ENCODE measurements at regions not wholly inside any gene's neighbourhood (a gene's known extent, or its start where the extent isn't known, plus 50 kb on each side); places are given as distances from the start of the nearest gene placed in this dataset.

DNA sequence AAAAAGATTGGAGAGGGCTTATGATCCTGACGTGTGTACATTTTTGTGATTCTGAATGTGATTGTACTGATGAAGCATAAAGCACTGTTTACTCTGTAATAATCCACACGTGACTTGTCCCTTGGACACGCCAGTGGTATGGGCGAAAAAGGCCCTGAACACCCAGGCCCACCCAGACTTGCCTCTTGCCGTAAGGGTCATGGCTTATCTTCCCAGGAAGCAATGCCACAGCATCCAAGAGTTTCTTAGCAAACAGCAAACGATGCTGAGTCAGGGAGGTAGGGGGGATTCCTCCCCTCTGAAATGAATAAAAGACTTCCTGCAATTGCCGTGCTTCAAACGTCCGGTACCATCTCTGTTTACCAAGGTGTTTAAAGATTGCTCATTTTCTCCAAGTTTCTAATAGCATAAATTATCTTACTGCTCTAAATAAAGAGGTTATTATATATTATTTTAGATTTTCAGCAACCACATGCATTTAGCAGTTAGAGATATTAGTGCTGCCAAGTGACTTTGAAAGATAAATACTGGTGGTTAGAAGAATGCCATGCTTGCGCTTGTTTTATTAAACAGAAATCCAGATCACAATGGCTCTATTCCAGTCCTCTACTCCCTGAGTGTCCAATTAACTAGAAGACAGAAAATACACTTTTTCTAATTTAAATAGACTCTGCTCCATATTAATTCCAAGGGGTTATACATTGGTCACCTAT lies 212.8 kb upstream of the CST7 start:
- Histone ChIP-seq H3K9me3 (ENCODE audit: low read length) (no peaks in the 10 kb centered on the region), H3K36me3 (ENCODE audit: insufficient read depth, low read length) (no peaks in the 10 kb centered on the region), H3K4me1 (ENCODE audit: insufficient read depth, low read length) (peaks cover 6% of the 10 kb centered on the region), H3K4me3 (ENCODE audit: low read length) (no peak overlapping the region), H3K27ac (ENCODE audit: low read depth, low read length) (no peak overlapping the region), H3K27me3 (ENCODE audit: insufficient read depth, low read length, poor library complexity, severe bottlenecking) (no peaks in the 10 kb centered on the region)
- POLR2A ChIA-PET = no interaction called here
- H3K4me1 Mint-ChIP-seq = peaks cover 14 to 21% (median 18%) of the 10 kb centered on the region in 3 donors
- peak overlapping the region in 1 of 8 donors; percentile 32 for H3K27ac Mint-ChIP-seq
- no peaks in the 10 kb centered on the region for H3K27me3 Mint-ChIP-seq
- H3K9me3 Mint-ChIP-seq = no peaks in the 10 kb centered on the region
- CTCF ChIA-PET = no interaction called here
- DNase-seq = no peak
- H3K36me3 Mint-ChIP-seq = no peaks in the 10 kb centered on the region
- H3K4me3 Mint-ChIP-seq = no peak overlapping the region

DNA sequence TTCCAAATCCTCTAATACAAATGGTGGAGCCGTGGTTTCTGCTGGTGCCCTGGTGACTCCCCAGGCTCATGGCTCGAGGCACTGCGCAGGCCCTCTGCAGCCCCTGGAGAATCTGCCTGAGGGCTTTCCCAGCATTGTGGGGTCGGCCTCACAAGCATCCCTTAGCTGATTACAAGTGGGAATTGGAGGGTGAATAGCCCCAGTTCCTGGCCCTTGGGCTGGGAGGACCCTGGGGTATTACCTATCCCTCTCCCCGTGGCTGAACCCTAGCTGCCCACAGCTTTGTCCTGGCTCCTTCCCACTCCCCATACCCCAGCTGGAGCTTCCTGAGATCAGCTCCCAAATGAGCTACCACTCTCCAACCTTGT lies 212.2 kb upstream of the CST7 start:
- H3K4me1 Mint-ChIP-seq = peaks cover 14 to 21% (median 18%) of the 10 kb centered on the region in 3 donors
- Histone ChIP-seq H3K27me3 (ENCODE audit: insufficient read depth, low read length, poor library complexity, severe bottlenecking) (no peaks in the 10 kb centered on the region), H3K4me3 (ENCODE audit: low read length) (no peak overlapping the region), H3K4me1 (ENCODE audit: insufficient read depth, low read length) (peaks cover 6% of the 10 kb centered on the region), H3K36me3 (ENCODE audit: insufficient read depth, low read length) (no peaks in the 10 kb centered on the region), H3K27ac (ENCODE audit: low read depth, low read length) (no peak overlapping the region), H3K9me3 (ENCODE audit: low read length) (no peaks in the 10 kb centered on the region)
- ChIA-PET POLR2A (no interaction called here), CTCF (no interaction called here)
- no peak for DNase-seq
- H3K36me3 Mint-ChIP-seq = no peaks in the 10 kb centered on the region
- H3K9me3 Mint-ChIP-seq = no peaks in the 10 kb centered on the region
- H3K27me3 Mint-ChIP-seq = no peaks in the 10 kb centered on the region
- no peak overlapping the region for H3K4me3 Mint-ChIP-seq
- no peak overlapping the region for H3K27ac Mint-ChIP-seq

DNA sequence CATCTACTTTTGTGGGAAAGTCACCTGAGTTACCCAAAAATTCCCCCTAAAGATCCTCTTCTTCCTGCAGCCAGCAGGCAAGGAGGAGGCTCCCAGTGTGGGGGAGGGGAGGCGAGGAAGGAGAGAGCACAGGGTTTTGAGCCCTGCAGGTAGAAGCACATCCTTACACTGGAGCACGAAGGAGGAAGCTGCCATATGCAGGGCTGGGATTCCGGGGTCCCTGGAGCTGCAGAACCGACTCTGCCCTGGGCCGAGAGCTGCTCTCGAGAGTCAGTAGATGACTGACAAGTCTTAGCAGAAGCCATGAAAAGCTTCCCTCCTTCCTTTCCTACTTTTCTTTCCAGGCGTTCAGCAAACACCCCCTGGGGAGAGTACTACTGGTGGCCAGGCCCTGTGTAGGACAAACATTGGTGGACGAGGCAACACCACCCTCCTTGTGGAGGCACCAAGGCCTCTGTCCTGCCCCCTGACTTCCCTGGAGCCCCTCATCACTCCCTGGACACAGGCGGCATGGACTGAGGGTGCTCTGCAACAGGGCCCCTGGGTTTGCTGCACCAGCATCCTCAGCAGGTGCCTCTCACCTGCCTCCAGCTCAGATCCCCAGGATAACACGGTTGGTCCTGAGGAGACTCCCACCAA lies 211.7 kb upstream of the CST7 start:
- DNase-seq = no peak
- CTCF ChIA-PET = no interaction called here

DNA sequence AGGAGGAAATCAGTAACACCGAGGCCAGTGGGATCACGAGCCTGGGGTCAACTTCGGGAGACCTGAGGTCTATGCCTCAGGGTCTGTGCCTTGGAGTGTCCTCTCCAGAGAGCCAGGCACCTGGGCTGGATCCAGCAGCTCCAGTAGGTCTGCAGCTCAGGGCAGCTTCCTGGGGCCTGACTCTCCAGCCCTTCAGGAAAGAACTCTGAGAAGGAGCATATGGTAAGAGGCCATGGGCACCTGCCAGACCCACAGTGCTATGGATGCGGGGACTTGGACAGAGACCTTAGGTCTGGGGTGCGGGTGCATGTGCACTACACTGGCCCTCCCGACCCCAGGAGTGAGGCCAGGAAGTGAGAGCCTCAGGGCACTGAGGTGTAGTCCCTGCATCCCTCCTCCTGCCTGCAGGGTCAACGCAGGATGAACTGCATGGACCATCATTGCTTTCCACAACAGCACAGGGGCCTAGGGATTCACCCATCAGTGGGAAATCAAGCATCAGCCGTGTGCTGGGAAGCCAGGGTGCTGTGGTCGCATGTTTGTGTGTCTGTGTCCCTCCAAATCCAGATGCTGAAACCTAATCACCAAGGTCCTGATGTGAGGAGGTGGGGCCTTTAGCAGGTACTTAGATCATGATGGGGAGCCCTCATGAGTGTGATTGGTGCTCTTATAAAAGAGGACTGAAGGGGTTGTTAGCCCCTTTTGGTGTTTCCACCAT lies 210.9 kb upstream of the CST7 start:
- Histone ChIP-seq H3K27ac (ENCODE audit: low read depth, low read length) (no peak overlapping the region), H3K4me1 (ENCODE audit: insufficient read depth, low read length) (peaks cover 6% of the 10 kb centered on the region), H3K4me3 (ENCODE audit: low read length) (no peak overlapping the region), H3K36me3 (ENCODE audit: insufficient read depth, low read length) (no peaks in the 10 kb centered on the region), H3K9me3 (ENCODE audit: low read length) (no peaks in the 10 kb centered on the region), H3K27me3 (ENCODE audit: insufficient read depth, low read length, poor library complexity, severe bottlenecking) (no peaks in the 10 kb centered on the region)
- Mint-ChIP-seq H3K9me3 (no peaks in the 10 kb centered on the region), H3K27ac (peak overlapping the region in 1 of 8 donors; percentile 96), H3K36me3 (no peaks in the 10 kb centered on the region), H3K4me3 (no peak overlapping the region), H3K27me3 (no peaks in the 10 kb centered on the region), H3K4me1 (peaks cover 14 to 21% (median 18%) of the 10 kb centered on the region in 3 donors)
- ChIA-PET CTCF (no interaction called here), POLR2A (no interaction called here)
- DNase-seq = no peak

More for the DNA sequence above, 211.7 kb upstream of the CST7 start:
- Mint-ChIP-seq H3K27me3 (no peaks in the 10 kb centered on the region), H3K4me1 (peaks cover 14 to 21% (median 18%) of the 10 kb centered on the region in 3 donors), H3K36me3 (no peaks in the 10 kb centered on the region), H3K27ac (no peak overlapping the region), H3K4me3 (no peak overlapping the region), H3K9me3 (no peaks in the 10 kb centered on the region)
- POLR2A ChIA-PET = no interaction called here
- H3K27me3 ChIP-seq (ENCODE audit: insufficient read depth, low read length, poor library complexity, severe bottlenecking) = no peaks in the 10 kb centered on the region
- no peak overlapping the region for H3K4me3 ChIP-seq (ENCODE audit: low read length)
- no peak overlapping the region for H3K27ac ChIP-seq (ENCODE audit: low read depth, low read length)
- H3K36me3 ChIP-seq (ENCODE audit: insufficient read depth, low read length) = no peaks in the 10 kb centered on the region
- H3K4me1 ChIP-seq (ENCODE audit: insufficient read depth, low read length) = peaks cover 6% of the 10 kb centered on the region
- H3K9me3 ChIP-seq (ENCODE audit: low read length) = no peaks in the 10 kb centered on the region

DNA sequence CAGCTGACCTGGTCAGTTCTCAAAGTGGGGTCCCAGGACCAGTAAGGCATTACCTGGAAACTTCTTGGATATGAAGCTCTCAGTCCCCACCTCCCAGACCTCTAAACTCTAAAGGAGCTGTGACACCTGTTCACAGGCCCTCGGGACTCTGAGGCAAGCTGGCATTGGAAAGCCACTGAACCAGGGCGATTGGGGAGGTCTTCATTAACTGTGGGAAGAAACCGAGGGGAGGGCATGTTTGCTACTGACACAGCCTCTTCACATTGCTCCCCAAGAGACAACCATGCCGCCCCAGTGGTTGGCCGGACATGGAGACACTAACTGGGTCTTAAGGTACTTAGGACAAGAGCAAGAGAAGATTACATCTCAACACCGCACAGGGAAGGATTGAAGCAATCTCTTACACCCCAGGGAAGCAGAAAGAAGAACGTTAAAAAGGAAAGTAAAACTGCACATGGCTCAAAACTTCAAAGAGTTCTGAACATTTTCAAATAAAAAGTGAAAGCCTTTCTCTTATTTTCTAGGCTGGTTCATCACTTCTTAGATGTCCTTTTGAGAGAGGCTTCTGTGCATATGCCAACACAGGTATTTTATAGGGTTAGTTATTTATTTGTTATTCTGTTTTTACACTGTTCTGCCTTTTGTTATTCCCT lies 210.0 kb upstream of the CST7 start:
- Histone ChIP-seq H3K27ac (ENCODE audit: low read depth, low read length) (no peak overlapping the region), H3K36me3 (ENCODE audit: insufficient read depth, low read length) (no peaks in the 10 kb centered on the region), H3K4me1 (ENCODE audit: insufficient read depth, low read length) (peaks cover 6% of the 10 kb centered on the region), H3K27me3 (ENCODE audit: insufficient read depth, low read length, poor library complexity, severe bottlenecking) (no peaks in the 10 kb centered on the region), H3K4me3 (ENCODE audit: low read length) (no peak overlapping the region), H3K9me3 (ENCODE audit: low read length) (no peaks in the 10 kb centered on the region)
- ChIA-PET POLR2A (no interaction called here), CTCF (no interaction called here)
- peak overlapping the region in 6 of 7 donors; percentile 23 to 91 (median 66) for H3K4me3 Mint-ChIP-seq
- H3K27me3 Mint-ChIP-seq = peaks cover 0 to 2% of the 10 kb centered on the region in 2 donors
- H3K36me3 Mint-ChIP-seq = no peaks in the 10 kb centered on the region
- peak overlapping the region in 7 of 8 donors; percentile 22 to 96 (median 71) for H3K27ac Mint-ChIP-seq
- H3K4me1 Mint-ChIP-seq = peaks cover 14 to 21% (median 18%) of the 10 kb centered on the region in 3 donors
- no peaks in the 10 kb centered on the region for H3K9me3 Mint-ChIP-seq
- peak in 1 of 5 donors; percentile 5 for DNase-seq

DNA sequence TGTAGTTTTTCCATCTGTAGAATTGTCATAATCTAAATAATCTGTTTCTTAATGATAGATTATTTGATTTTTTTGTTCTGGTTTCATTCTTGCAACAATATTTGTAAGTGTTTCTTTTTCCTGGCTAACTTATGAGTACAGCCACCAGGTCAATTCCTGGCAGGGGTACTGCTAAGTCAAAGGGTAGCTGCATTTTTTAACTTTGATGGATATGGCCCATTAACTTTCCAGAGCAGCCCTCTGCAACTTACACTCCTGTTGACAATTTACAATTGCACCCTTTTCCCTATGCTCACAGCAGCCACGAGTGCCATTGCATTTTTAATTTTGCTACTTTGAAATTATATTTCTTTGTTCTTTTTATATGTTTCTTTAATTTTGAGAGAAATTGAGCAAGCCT lies 209.3 kb upstream of the CST7 start:
- Mint-ChIP-seq H3K27me3 (peaks cover 0 to 3% of the 10 kb centered on the region in 2 donors), H3K4me3 (peak overlapping the region in 3 of 7 donors; percentile 64 to 71 (median 68)), H3K36me3 (no peaks in the 10 kb centered on the region), H3K4me1 (peaks cover 14 to 21% (median 18%) of the 10 kb centered on the region in 3 donors), H3K27ac (peak overlapping the region in 4 of 8 donors; percentile 44 to 90 (median 64)), H3K9me3 (no peaks in the 10 kb centered on the region)
- H3K4me3 ChIP-seq (ENCODE audit: low read length) = no peak overlapping the region
- no peaks in the 10 kb centered on the region for H3K9me3 ChIP-seq (ENCODE audit: low read length)
- H3K4me1 ChIP-seq (ENCODE audit: insufficient read depth, low read length) = peaks cover 6% of the 10 kb centered on the region
- POLR2A ChIA-PET = no interaction called here
- H3K27ac ChIP-seq (ENCODE audit: low read depth, low read length) = no peak overlapping the region
- H3K27me3 ChIP-seq (ENCODE audit: insufficient read depth, low read length, poor library complexity, severe bottlenecking) = no peaks in the 10 kb centered on the region
- CTCF ChIA-PET = no interaction called here
- H3K36me3 ChIP-seq (ENCODE audit: insufficient read depth, low read length) = no peaks in the 10 kb centered on the region
- no peak for DNase-seq

DNA sequence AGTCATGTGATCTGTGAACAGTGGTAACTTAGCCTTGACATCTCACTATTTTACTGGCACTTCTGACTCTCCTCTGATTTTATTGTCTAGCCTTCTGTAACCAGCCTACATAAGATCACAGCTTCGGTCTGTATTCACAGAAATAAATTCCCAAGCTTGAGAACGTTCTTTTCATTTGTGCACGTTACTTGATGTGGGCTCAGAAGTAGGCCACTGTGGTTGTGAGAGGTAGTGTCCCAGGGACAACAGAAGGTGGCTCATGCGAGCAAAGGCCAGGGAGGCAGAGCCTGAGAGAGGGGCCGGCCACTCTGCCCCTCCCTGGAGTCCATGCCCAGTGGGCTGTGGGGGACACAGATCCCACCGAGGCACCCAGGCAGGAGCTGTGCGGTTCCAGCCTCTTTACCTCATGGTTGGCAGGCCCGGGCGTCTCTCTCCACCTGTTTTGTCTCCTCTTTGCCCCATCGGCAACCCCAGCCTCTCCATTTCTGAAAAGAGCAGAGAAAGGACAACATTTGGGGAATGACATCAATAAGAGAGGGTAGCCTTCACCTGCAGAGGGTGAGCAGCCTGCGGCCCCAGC lies 207.5 kb upstream of the CST7 start:
- Histone ChIP-seq H3K36me3 (ENCODE audit: insufficient read depth, low read length) (no peaks in the 10 kb centered on the region), H3K9me3 (ENCODE audit: low read length) (no peaks in the 10 kb centered on the region), H3K27ac (ENCODE audit: low read depth, low read length) (no peak overlapping the region), H3K27me3 (ENCODE audit: insufficient read depth, low read length, poor library complexity, severe bottlenecking) (no peaks in the 10 kb centered on the region), H3K4me3 (ENCODE audit: low read length) (no peak overlapping the region), H3K4me1 (ENCODE audit: insufficient read depth, low read length) (peaks cover 6% of the 10 kb centered on the region)
- peaks cover 2 to 3% of the 10 kb centered on the region in 2 donors for H3K27me3 Mint-ChIP-seq
- no peak overlapping the region for H3K4me3 Mint-ChIP-seq
- H3K36me3 Mint-ChIP-seq = no peaks in the 10 kb centered on the region
- no peak overlapping the region for H3K27ac Mint-ChIP-seq
- no peaks in the 10 kb centered on the region for H3K9me3 Mint-ChIP-seq
- DNase-seq = no peak
- peaks cover 14 to 21% (median 18%) of the 10 kb centered on the region in 3 donors for H3K4me1 Mint-ChIP-seq
- ChIA-PET POLR2A (no interaction called here), CTCF (no interaction called here)
